Peyer's patch (tissue), 4 donors: ENCODE measurements at regions not wholly inside any gene's neighbourhood (a gene's known extent, or its start where the extent isn't known, plus 50 kb on each side); places are given as distances from the start of the nearest gene placed in this dataset.
"Not testable (repeated sequence)": the region's sequence is repeated elsewhere in the genome, so short reads cannot be mapped to it uniquely, and the experiment has no call there.

Source experiments
- DNase-seq, 3 donors: peaks; one replicate each; pipeline ENCODE4 v3.0.0-alpha.2; 2017 to 2019
- H3K27ac ChIP-seq, 4 donors: fragments of 200-600 bp; sonication (generic); one replicate each; pipeline ENCODE4 v1.5.1; 2016 to 2019
- H3K27me3 ChIP-seq, 2 donors: fragments of 200-600 bp; sonication (generic); one replicate each; pipeline ENCODE4 v1.5.1; 2019
- H3K36me3 ChIP-seq, 3 donors: fragments of 200-600 bp; sonication (generic); one replicate each; pipeline ENCODE4 v1.5.1; 2016 to 2019
- H3K4me1 ChIP-seq, 4 donors: fragments of 200-600 bp; sonication (generic); one replicate each; pipeline ENCODE4 v1.5.1; 2016 to 2019
- H3K4me3 ChIP-seq, 4 donors: fragments of 200-600 bp; sonication (generic); 1 replicate in 3 of 4; 2 replicates in 1 of 4; pipeline ENCODE4 v1.5.1; 2016 to 2019; ENCODE audit warnings: mild to moderate bottlenecking in 1 of 4
- H3K9me3 ChIP-seq, 4 donors: fragments of 200-600 bp; sonication (generic); one replicate each; pipeline ENCODE4 v1.5.1; 2016 to 2019; ENCODE audit warnings: mild to moderate bottlenecking in 1 of 4
- POLR2A ChIP-seq, 2 donors: fragments of 450-650 bp; IDR thresholded peaks; one replicate each; pipeline ENCODE4 v1.5.1; 2017; ENCODE audit warnings: antibody characterized with exemption in 2 of 2, mild to moderate bottlenecking in 2 of 2, moderate library complexity in 2 of 2
- TF ChIP-seq, protein P1 (sequence below), 6 experiments: fragments of 450-650 bp in 4 of 6; fragments of 200-600 bp in 2 of 6; sonication (generic) in 1 of 6; IDR thresholded peaks; one replicate each; pipeline ENCODE4 v1.5.1; 2017 to 2019; ENCODE audit warnings: antibody characterized with exemption in 6 of 6, mild to moderate bottlenecking in 3 of 6, moderate library complexity in 1 of 6

DNA sequence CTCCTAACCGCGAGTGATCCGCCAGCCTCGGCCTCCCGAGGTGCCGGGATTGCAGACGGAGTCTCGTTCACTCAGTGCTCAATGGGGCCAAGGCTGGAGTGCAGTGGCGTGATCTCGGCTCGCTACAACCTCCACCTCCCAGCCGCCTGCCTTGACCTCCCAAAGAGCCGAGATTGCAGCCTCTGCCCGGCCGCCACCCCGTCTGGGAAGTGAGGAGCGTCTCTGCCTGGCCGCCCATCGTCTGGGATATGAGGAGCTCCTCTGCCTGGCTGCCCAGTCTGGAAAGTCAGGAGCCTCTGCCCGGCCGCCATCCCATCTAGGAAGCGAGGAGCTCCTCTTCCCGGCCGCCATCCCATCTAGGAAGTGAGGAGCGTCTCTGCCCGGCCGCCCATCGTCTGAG is 58.8 kb upstream of the ANKRD30BL start:
- H3K4me3 ChIP-seq, H3K9me3 ChIP-seq, H3K27ac ChIP-seq, H3K4me1 ChIP-seq, H3K36me3 ChIP-seq, H3K27me3 ChIP-seq, DNase-seq: not testable (repeated sequence)

DNA sequence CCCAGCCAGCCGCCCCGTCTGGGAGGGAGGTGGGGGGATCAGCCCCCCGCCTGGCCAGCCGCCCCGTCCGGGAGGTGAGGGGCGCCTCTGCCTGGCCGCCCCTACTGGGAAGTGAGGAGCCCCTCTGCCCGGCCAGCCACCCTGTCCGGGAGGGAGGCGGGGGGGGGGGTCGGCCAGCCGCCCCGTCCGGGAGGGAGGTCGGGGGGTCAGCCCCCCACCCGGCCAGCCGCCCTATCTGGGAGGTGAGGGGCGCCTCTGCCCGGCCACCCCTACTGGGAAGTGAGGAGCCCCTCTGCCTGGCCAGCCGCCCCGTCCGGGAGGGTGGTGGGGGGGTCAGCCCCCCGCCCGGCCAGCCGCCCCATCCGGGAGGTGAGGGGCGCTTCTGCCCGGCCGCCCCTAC is 60.1 kb upstream of the ANKRD30BL start:
- not testable (repeated sequence) for H3K27me3 ChIP-seq, H3K9me3 ChIP-seq, H3K27ac ChIP-seq, H3K4me3 ChIP-seq, H3K4me1 ChIP-seq, DNase-seq, H3K36me3 ChIP-seq

DNA sequence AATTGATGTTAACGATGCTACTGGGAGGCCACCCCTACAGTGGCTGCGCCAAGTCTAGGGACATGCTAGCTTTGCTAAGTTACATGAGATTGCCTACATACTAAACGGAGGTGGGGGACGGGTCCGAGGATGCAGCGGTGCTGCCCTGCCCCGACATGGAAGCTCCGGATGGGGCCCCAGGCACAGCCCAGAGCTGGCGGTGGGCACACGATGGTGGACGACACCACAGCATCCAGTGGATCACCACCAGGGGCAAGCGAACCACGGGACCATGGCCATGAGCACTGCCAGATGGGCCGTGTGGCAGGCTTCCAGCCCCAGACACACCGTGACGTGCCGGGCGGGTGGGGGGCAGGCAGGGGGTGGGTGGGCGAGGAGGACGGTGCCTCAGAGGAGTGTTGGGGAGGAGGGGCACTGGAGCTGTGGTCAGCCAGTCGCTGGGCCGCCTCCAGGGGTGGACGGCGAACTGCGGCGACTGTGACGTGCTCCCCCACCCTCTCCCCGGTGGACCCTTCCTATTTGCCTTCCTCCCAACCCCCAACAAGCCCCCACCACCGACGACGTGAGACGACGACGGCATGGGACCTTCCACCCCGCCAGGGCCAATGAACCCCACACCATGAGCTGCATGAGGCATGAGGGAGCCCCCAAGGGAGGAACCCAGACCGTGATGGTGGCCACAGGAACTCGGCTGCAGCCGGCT is 90.6 kb upstream of the ANKRD30BL start:
- Histone ChIP-seq H3K4me3 (no peak overlapping the region), H3K4me1 (no peaks in the 10 kb centered on the region), H3K9me3 (no peaks in the 10 kb centered on the region), H3K36me3 (no peaks in the 10 kb centered on the region), H3K27me3 (no peaks in the 10 kb centered on the region), H3K27ac (no peak overlapping the region)
- DNase-seq, result no peak
- TF ChIP-seq, protein P1, sequence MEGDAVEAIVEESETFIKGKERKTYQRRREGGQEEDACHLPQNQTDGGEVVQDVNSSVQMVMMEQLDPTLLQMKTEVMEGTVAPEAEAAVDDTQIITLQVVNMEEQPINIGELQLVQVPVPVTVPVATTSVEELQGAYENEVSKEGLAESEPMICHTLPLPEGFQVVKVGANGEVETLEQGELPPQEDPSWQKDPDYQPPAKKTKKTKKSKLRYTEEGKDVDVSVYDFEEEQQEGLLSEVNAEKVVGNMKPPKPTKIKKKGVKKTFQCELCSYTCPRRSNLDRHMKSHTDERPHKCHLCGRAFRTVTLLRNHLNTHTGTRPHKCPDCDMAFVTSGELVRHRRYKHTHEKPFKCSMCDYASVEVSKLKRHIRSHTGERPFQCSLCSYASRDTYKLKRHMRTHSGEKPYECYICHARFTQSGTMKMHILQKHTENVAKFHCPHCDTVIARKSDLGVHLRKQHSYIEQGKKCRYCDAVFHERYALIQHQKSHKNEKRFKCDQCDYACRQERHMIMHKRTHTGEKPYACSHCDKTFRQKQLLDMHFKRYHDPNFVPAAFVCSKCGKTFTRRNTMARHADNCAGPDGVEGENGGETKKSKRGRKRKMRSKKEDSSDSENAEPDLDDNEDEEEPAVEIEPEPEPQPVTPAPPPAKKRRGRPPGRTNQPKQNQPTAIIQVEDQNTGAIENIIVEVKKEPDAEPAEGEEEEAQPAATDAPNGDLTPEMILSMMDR (IDR thresholded peaks at IDR 0.05), result no peak
- TF ChIP-seq POLR2A (IDR thresholded peaks at IDR 0.05), result no peak

DNA sequence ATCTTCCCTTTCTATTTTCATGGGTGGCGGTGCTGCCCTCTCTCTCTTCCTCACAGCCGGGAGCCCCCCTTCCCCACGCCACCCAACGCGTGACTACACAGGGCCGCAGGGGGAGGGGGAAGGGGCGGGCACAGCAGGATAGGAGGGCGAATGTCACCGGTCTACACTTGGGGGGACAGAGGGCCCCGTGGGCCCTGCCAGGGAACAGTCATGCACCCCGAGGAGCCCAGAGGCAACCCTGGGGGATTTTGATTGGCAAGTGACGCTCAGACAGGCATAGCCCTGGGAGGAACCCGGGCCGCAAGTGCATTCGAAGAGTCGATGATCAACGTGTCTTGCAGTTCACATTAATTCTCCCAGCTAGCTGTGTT is 91.1 kb upstream of the ANKRD30BL start:
- H3K27me3 ChIP-seq, result no peaks in the 10 kb centered on the region
- no peaks in the 10 kb centered on the region for H3K36me3 ChIP-seq
- H3K27ac ChIP-seq, result no peak overlapping the region
- DNase-seq, result no peak
- H3K4me1 ChIP-seq, result no peaks in the 10 kb centered on the region
- H3K9me3 ChIP-seq, result no peaks in the 10 kb centered on the region
- no peak overlapping the region for H3K4me3 ChIP-seq
- no peak for TF ChIP-seq POLR2A (IDR thresholded peaks at IDR 0.05)
- TF ChIP-seq, protein P1 (IDR thresholded peaks at IDR 0.05), result no peak

DNA sequence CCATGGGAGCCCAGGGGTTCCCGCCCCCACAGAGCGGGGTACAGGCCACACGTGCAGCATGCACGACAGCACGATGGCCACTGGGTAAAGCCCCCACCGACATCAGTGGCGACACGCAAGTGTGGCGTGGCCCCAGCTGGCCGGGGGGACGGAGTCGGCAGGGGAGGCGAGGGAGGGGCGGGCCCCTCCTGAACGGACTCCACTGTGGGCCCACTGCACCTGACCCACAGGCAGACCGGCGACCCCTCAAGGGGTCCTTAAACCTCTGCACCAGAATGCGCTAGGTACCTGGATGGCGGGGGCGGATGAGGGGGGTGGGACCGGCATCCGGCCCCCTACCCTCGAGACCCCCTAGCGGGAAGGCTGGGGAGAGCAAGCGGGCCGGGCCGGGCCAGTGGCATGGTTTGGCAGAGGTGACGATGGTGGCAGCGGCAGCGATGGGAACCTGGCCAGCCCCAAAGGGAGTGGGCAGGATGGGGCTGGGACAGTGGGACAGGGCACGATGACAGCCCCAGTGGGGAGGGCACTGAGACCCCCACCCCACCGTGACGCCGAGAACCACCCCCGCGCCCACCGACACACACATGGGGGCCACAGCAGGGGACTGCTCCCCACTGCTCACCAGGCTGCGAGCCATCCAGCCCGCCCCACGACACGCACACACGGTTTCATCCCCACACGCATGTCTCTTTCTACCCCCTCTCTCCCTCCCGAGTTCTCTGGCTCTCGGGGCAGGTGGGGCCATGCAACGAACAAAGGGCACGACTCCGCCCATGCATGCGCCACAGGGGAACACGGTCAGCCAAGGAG is 91.9 kb upstream of the ANKRD30BL start:
- H3K27me3 ChIP-seq, result no peaks in the 10 kb centered on the region
- no peak for DNase-seq
- TF ChIP-seq, protein P1 (IDR thresholded peaks at IDR 0.05), result no peak
- TF ChIP-seq POLR2A (IDR thresholded peaks at IDR 0.05), result no peak
- H3K9me3 ChIP-seq, result no peaks in the 10 kb centered on the region
- no peaks in the 10 kb centered on the region for H3K4me1 ChIP-seq
- H3K36me3 ChIP-seq, result no peaks in the 10 kb centered on the region
- H3K27ac ChIP-seq, result no peak overlapping the region
- H3K4me3 ChIP-seq, result no peak overlapping the region

DNA sequence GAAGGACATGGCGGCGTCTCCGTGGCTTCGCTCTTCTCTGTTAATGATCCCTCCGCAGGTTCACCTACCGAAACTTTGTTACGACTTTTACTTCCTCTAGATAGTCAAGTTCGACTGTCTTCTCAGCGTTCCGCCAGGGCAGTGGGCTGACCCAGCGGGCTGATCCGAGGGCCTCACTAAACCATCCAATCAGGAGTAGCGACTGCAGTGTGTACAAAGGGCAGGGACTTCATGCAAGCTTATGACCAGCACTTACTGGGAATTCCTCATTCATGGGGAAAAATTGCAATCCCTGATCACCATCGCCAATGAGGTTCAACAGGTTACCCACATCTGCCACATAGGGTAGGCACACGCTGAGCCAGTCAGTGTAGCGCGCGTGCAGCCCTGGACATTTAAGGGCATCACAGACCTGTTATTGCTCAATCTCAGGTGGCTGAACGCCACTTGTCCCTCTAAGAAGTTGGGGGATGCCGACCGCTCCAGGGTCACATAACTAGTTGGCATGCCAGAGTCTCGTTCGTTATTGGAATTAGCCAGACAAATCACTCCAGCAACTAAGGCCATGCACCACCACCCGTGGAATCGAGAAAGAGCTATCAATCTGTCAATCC is 92.7 kb upstream of the ANKRD30BL start:
- not testable (repeated sequence) for H3K4me1 ChIP-seq, DNase-seq, H3K9me3 ChIP-seq, H3K27ac ChIP-seq, H3K36me3 ChIP-seq, H3K27me3 ChIP-seq, H3K4me3 ChIP-seq

DNA sequence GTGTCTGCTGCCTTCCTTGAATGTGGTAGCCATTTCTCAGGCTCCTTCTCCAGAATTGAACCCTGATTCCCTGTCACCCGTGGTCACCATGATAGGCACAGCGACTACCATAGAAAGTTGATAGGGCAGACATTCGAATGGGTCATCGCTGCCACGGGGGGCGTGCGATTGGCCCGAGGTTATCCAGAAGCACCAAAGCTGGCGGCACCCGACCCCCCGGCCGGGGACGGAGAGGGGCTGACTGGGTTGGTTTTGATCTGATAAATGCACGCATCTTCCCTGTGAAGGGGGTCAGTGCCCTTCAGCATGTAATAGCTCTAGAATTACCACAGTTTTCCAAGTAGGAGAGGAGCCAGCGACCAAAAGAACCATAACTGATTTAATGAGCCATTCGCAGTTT is 94.0 kb upstream of the ANKRD30BL start:
- Histone ChIP-seq H3K4me3 (no peak overlapping the region), H3K4me1 (no peaks in the 10 kb centered on the region), H3K27me3 (no peaks in the 10 kb centered on the region), H3K27ac (no peak overlapping the region), H3K9me3 (no peaks in the 10 kb centered on the region), H3K36me3 (no peaks in the 10 kb centered on the region)
- no peak for TF ChIP-seq POLR2A (IDR thresholded peaks at IDR 0.05)
- TF ChIP-seq, protein P1 (IDR thresholded peaks at IDR 0.05), result no peak
- DNase-seq, result no peak
